DND-41 (cell line): ENCODE measurements at regions not wholly inside any gene's neighbourhood (a gene's known extent, or its start where the extent isn't known, plus 50 kb on each side); places are given as distances from the start of the nearest gene placed in this dataset.

Experiments used
- ATAC-seq: fragments of 200-7000 bp; cut with Tn5 transposase; 3 replicates; pipeline ENCODE4 v1.9.1; 2021; ENCODE audit warnings: low read depth; ENCODE audit not compliant: insufficient read depth
- DNase-seq: peaks from one replicate; pipeline ENCODE4 v3.0.0-alpha.2; 2020
- H2AFZ ChIP-seq: 2 replicates; pipeline ENCODE4 v1.6.0; 2012; ENCODE audit warnings: low read depth, low read length
- H3K27ac ChIP-seq: 2 replicates; pipeline ENCODE4 v1.5.1; 2012; ENCODE audit warnings: low read length, inconsistent platforms
- H3K27me3 ChIP-seq: fragments of 200-600 bp; sonication (generic); 2 replicates; pipeline ENCODE4 v1.6.0; 2012; ENCODE audit warnings: low read length, mild to moderate bottlenecking, inconsistent platforms; ENCODE audit not compliant: insufficient read depth, poor library complexity
- H3K36me3 ChIP-seq: 2 replicates; pipeline ENCODE4 v1.5.1; 2012; ENCODE audit warnings: low read length, inconsistent platforms; ENCODE audit not compliant: insufficient read depth
- H3K4me1 ChIP-seq: 2 replicates; pipeline ENCODE4 v1.5.1; 2012; ENCODE audit warnings: mild to moderate bottlenecking, low read length; ENCODE audit not compliant: insufficient read depth
- H3K4me2 ChIP-seq: 2 replicates; pipeline ENCODE4 v1.6.0; 2012; ENCODE audit warnings: mild to moderate bottlenecking, moderate library complexity, low read length, inconsistent platforms; ENCODE audit not compliant: insufficient read depth
- H3K4me3 ChIP-seq, 2 experiments: fragments of 200-600 bp in 1 of 2; shearing (Covaris generic) in 1 of 2; 2 replicates each; pipeline ENCODE4 v1.5.1; 2012 to 2016; ENCODE audit warnings: inconsistent platforms in 2 of 2, low read length in 2 of 2, mild to moderate bottlenecking in 2 of 2, low read depth in 1 of 2, moderate library complexity in 1 of 2
- H3K79me2 ChIP-seq: 2 replicates; pipeline ENCODE4 v1.6.0; 2012; ENCODE audit warnings: low read length, inconsistent platforms; ENCODE audit not compliant: insufficient read depth
- H3K9ac ChIP-seq: 2 replicates; pipeline ENCODE4 v1.6.0; 2012; ENCODE audit warnings: low read depth, mild to moderate bottlenecking, inconsistent platforms, low read length, moderate library complexity
- H3K9me3 ChIP-seq: 2 replicates; pipeline ENCODE4 v1.5.1; 2012; ENCODE audit warnings: low read length, moderate library complexity, mild to moderate bottlenecking, inconsistent platforms; ENCODE audit not compliant: insufficient read depth, severe bottlenecking
- H4K20me1 ChIP-seq: 2 replicates; pipeline ENCODE4 v1.6.0; 2012; ENCODE audit warnings: low read length; ENCODE audit not compliant: insufficient read depth
- EZH2 ChIP-seq: IDR thresholded peaks from 3 replicates; pipeline ENCODE4 v1.6.1; 2012; ENCODE audit warnings: borderline replicate concordance, low read depth, mild to moderate bottlenecking, moderate library complexity, low read length, inconsistent platforms; ENCODE audit not compliant: severe bottlenecking
- TF ChIP-seq, protein P1 (sequence below): IDR thresholded peaks from 2 replicates; pipeline ENCODE4 v1.5.1; 2012; ENCODE audit warnings: borderline replicate concordance, low read length, moderate library complexity, mild to moderate bottlenecking; ENCODE audit not compliant: poor library complexity, severe bottlenecking; ENCODE audit errors: extremely low read depth

DNA sequence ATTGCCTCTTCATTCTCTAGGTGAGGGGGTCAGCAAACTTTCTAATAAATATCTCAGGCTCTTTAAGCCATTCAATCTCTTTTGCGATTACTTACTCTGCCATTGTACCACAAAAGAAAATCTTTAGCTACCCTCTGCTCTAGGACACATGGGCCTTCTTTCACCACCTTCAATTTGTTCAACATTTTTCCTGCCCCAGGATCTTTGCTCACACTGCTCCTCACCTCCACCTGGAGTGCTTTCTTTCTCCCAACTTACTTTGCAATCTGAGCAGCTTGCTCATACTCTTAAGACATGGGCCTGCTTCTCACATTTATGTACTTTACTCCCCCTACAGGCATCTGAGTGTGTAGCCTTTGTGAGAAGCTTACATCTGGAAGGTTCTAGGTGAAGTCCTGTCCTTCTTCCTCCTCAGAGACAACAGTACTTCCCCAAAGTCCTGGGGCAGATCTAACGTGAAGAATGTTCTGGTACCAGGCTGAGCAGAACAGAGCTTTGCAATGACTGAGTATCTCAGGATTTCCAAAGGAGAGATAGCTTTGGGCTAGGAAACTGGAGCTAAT, 55.0 kb upstream of the PRDM5 start:
- no peaks in the 10 kb centered on the region for H3K36me3 ChIP-seq
- TF ChIP-seq, protein P1, sequence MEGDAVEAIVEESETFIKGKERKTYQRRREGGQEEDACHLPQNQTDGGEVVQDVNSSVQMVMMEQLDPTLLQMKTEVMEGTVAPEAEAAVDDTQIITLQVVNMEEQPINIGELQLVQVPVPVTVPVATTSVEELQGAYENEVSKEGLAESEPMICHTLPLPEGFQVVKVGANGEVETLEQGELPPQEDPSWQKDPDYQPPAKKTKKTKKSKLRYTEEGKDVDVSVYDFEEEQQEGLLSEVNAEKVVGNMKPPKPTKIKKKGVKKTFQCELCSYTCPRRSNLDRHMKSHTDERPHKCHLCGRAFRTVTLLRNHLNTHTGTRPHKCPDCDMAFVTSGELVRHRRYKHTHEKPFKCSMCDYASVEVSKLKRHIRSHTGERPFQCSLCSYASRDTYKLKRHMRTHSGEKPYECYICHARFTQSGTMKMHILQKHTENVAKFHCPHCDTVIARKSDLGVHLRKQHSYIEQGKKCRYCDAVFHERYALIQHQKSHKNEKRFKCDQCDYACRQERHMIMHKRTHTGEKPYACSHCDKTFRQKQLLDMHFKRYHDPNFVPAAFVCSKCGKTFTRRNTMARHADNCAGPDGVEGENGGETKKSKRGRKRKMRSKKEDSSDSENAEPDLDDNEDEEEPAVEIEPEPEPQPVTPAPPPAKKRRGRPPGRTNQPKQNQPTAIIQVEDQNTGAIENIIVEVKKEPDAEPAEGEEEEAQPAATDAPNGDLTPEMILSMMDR = peak; percentile 54
- TF ChIP-seq EZH2 = no peak
- no peaks in the 10 kb centered on the region for H4K20me1 ChIP-seq
- no peak overlapping the region for H3K27ac ChIP-seq
- no peak overlapping the region for H3K4me2 ChIP-seq
- no peak overlapping the region for H2AFZ ChIP-seq
- H3K9me3 ChIP-seq = no peaks in the 10 kb centered on the region
- no peaks in the 10 kb centered on the region for H3K27me3 ChIP-seq
- H3K4me1 ChIP-seq = no peaks in the 10 kb centered on the region
- ATAC-seq (peak; percentile 69; the same call in 2 of the 3 replicates), DNase-seq (peak; percentile 8)
- no peak overlapping the region for H3K9ac ChIP-seq
- no peak overlapping the region for H3K4me3 ChIP-seq
- no peaks in the 10 kb centered on the region for H3K79me2 ChIP-seq

GRCh38 chr4:120973207-120973606, 50.7 kb upstream of the PRDM5 start:
- Histone ChIP-seq H3K9me3 (no peaks in the 10 kb centered on the region), H4K20me1 (no peaks in the 10 kb centered on the region), H3K4me2 (no peak overlapping the region), H3K27me3 (no peaks in the 10 kb centered on the region), H2AFZ (no peak overlapping the region), H3K4me1 (no peaks in the 10 kb centered on the region), H3K9ac (no peak overlapping the region), H3K79me2 (no peaks in the 10 kb centered on the region), H3K27ac (no peak overlapping the region), H3K36me3 (no peaks in the 10 kb centered on the region), H3K4me3 (no peak overlapping the region)
- DNase-seq = no peak
- no peak for ATAC-seq
- TF ChIP-seq, protein P1 = no peak
- no peak for TF ChIP-seq EZH2
